Stimulated activated CD4-positive, alpha-beta T cell treated with anti-CD3 and anti-CD28 coated beads, Interleukin-12 subunit alpha, Interleukin-12 subunit beta, amount 100 ng/mL, for 48 hours (primary cell): ENCODE measurements at regions not wholly inside any gene's neighbourhood (a gene's known extent, or its start where the extent isn't known, plus 50 kb on each side); places are given as distances from the start of the nearest gene placed in this dataset.
A peak's percentile ranks its signal among the peaks of the same experiment; 100 is the strongest.
"Not testable (repeated sequence)": the region's sequence is repeated elsewhere in the genome, so short reads cannot be mapped to it uniquely, and the experiment has no call there.

Source experiments
- DNase-seq, 3 donors: peaks; one replicate each; pipeline ENCODE4 v3.0.0-alpha.2; 2020; ENCODE audit warnings: low read depth in 2 of 3, low spot score in 1 of 3

DNA sequence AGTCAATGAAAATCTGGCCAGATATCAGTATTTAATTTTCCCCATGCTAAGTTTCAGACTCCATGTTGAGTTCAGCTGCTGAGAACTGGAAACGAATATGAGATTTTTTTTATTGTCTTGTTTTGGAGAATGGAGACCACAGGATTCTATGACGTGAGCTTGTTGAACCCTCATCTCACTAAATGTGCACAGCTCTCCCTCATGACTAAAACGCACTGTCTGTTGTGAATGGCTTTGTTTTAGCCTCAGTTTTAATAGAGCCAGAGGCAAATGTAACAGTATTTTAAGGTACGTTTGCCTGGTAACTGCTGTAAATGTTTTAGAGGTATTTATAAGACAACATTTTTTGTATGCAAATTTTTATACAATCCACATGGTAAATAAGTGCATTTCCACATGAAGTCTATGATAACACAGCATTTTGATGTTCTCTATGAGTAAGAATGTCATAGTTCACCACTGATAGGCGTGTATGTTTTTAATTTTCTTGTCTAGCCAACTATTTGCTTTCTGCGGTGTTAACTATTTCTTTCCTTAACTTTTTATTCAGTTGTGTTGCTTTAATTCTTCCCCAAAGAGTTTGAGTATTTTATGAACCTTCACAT lies 1159.3 kb upstream of the TENM3 start:
- no peak for DNase-seq

DNA sequence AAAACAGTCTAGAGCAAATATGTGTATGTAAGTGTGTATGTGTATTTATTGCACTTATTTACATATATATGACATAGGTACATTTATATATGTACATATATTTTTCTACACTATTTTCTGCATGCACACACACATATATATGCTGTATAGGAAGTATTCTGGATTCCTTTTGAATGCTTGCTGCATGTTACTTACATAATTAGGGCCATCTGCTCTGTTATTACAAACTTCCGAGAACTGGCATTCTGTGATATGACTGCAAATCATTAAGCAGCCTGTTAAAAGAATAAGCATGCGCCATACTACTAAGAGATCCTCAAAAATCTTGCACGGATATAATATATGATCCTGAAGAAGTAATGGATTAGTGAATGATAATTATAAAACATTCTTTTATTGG lies 1157.6 kb upstream of the TENM3 start:
- DNase-seq: no peak

DNA sequence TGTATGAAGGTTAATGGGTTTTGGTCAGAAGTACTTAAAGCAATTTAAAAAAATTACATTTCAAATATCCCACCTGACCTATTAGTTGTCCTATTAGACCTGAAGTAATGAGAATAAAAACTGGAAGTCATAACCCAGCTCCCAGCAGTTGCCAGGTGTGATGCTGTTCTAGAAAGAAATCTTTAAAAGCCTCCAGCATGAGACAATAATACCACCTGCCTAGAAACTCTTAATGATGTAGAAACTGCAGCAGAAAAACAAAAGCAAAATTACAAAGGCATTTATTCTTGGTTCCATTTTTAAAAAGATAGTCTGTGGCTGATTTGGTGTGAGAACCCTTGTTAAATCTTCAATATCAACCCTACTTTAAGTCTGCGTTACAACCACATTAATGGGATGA lies 1137.7 kb upstream of the TENM3 start:
- no peak for DNase-seq

DNA sequence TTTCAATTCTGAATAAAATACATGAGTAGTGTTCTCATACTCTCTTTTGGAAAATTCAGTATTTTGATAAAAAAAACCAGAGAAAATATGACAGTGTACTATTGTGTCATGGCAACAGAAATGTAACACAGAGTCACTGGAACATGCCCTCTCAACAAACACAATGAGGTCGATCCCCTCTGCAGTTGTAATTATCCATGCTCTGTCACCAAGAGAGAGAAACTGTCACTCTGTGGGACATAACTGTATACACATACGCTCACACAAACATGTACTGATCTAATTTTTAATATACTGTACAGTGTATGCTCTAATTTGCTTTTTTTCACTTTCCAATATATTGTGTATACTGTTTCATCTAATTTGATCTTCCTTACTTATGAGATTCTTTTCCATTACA lies 1136.8 kb upstream of the TENM3 start:
- no peak for DNase-seq

DNA sequence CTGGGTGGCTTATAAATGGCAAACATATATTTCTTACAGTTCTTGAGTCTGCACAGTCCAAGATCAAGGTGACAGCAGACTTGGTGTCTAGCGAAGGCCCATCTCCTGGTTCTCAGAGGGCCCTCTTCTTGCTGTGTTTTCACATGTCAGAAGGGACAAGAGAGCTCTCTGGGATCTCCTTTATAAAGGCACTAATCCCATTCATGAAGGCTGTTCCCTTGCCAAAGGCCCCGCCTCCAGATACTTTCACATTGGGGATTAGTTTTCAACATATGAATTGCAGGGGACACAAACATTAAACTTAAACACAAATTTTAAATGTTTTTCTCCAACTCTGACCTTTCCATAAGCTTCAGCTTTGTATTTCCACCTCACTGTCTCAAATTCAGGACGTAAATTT lies 1135.0 kb upstream of the TENM3 start:
- DNase-seq: no peak

DNA sequence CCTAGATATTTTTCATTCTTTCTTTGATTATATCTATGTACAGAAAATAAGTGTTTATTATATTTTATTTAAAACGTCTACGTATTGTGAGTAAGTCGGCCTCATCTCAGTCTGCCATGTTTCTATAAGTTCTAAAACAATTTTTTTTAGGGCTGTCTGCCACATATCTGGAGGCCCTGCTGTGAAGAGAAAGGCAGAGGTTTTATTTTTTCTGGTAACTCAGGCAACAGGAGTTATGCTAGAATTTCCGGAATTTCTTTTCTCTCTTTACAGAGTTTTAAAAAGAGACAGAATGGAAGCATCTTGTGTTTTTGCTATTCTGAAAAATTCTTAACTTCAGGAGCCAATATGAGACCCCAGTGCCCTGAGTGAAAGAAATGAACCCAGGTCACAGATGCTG lies 1124.0 kb upstream of the TENM3 start:
- DNase-seq: no peak

DNA sequence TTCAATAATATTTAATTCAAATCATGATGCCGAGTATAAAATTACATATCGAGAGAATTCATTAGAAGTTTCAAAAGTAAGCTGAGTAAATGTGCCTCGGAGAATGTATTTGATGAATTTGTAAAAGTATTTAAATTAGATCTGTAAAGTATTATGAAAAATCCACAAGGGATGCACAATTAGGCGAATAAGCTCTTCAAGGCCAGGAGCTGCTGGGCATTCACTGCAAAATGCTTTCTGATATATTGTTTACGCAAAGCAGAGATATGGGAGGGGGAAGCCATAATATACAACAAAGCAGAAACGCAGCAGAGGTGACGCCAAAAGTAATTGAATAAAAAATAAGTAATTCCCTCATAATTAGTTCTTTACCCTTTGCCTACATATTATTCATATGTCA lies 1121.5 kb upstream of the TENM3 start:
- DNase-seq: no peak

DNA sequence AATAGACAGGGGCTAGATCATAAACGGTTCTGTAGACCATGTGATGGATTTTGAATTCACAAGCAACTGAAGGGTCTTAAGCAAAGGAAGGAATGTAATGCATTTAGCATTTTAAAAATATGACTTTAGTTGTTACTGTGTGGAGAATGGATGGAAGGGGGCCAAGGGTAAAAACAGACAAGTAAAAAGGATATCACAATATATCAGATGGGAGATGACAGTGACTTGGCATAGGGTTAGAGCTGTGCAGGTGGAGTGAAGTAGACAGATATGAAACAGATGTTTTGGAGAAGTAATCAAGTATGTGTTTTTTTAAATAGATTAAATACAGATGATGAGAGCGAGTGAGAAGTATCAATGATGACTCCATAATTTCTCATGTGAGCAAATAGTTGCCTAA lies 1116.0 kb upstream of the TENM3 start:
- no peak for DNase-seq

DNA sequence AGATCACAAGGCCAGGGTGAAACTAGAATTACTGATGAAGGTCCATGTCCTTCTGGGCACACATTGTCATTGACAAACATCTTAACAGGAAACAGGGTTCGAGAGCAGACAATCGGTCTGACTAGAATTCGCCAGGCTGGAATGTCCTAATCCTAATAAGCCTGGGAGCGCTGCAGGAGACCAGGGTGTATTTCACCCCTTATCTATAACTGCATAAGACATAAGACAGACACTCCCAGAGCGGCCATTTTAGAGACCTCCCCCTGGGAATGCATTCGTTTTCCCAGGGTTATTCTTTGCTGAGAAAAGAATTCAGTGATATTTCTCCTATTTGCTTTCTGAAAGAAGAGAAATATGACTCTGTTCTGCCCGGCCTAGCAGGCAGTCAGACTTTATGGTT lies 1112.9 kb upstream of the TENM3 start:
- not testable (repeated sequence) for DNase-seq

DNA sequence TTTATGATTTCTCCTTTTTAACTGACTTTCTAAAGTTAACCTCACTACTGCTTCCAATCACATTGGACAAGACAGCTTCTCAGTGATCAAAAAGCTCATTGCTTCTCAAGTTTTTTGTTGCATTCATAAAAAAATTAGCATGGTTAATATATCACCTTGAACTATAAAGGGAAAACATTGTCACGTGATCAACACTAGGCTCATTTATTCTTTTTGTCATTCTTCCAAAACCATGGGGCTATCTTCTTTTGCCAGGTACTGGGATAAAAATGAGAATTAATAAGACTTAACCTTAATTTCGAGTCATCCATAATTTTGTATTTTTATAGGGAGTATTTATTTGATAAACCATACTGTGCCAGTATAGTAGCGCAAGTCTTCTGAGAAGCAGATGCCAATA lies 1105.9 kb upstream of the TENM3 start:
- DNase-seq: no peak

DNA sequence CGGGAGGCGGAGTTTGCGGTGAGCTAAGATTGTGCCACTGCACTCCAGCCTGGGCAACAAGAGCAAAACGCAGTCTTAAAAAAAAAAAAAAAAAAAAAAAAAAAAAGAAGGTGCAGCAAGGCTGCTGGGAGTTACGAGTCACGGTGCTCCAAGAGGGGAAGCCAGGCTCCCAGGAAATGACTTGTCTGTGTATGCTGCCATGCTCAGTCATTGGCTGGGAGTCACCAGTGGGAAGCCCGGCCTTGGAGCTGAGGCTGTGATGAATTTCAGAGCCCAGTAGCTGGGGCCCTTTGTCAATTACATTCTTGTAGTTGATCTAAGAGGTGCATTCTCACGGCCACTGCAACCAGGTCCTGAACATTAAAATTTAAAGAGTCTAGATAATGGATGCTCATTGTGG lies 1105.1 kb upstream of the TENM3 start:
- DNase-seq: no peak

DNA sequence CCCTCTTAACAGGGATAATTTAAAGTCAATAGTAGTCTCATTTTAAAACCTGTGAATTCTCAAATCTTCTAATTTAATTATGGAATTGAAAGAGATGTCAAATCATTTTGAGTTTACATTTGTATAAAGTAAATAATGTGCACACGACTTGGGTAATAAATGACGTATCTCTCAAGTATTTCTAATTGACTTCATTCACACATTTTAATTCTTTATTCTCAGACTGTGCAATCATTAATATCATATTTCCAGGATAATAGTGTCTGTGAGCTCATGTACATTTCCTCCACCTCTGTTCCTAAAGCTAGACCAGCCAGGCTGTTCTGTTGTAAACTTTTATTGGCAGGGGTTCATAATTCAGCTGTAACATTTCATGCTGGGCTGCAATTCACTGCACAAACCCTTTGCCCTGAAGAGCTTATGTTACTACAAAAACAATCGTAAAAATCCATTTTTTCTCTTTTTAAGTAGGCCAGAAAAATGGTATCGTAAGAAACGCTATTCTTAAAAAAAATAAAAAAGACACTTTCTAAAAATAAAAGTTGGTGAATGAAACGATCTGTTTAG lies 1103.1 kb upstream of the TENM3 start:
- DNase-seq: no peak

DNA sequence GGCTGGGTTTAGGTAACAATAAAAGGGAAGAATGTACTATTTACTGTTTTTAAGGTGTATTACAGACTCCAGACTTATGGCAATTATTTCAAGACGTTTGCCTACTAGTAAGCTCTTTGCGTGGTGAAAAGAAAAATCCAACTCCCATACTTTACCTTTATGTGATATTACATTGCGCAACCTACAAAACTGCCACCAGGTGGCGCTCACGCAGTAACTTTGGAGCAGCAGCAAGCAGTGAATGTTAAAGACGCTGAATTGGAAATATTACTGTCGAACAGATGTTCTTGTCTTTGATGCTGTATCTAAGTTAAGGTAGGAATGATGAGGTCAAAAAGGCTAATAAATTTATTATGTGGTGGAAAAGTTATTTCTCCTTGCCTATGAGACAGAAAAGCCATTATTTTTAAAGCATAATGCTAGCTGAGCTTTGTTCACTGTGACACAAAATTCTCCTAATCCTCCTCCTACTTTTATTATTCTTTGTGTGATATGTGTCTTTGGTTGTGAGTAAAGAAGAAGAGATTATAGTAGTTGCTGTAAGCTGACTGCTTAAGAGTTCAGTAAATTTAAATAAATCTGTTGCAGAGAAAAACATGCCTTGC lies 1099.8 kb upstream of the TENM3 start:
- DNase-seq: peak; percentile 33 to 62 (median 37)

DNA sequence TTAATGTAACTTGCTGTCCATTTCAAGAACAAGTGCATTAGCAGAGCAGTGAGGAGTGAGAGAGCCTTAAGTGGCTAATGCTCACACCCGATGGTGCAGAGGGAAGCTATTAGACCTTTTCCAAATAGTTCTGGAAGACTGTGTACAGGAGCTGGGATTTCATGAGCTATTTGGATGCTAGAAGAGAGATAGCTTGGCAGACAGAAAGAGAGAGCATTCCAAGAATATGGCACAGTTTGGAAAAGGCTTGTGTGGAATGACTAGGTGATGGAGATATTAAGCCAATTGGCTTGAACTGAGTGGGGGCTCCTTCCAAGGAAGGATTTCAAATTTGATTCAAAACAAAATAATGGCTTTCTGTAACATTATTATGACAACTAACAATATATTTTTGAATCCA lies 1097.2 kb upstream of the TENM3 start:
- DNase-seq: no peak

DNA sequence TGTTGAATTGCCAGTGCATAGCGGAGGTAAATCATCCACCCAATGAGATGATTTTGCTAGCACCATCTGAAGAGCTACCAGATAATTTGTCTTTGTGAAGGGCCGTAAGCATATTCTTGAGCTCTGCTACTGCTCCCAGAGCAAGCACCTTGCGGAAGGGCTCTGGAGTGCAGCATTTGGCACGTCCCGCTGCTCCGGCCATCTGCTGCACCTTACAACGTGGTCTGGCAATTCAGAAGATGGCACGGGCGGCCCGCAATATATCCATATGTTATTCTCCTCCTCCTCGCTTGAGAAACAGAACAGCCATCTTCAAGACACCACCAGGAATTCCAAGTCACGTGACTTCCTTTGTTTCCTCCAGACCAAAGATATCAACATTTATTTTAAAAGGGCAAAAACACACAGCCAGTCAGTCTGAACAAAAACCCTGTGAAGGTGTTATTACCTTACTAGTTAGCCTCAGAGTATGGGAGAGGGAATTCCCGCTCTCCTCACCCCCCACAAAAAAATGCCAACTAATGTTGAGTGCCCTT lies 1095.7 kb upstream of the TENM3 start:
- no peak for DNase-seq

DNA sequence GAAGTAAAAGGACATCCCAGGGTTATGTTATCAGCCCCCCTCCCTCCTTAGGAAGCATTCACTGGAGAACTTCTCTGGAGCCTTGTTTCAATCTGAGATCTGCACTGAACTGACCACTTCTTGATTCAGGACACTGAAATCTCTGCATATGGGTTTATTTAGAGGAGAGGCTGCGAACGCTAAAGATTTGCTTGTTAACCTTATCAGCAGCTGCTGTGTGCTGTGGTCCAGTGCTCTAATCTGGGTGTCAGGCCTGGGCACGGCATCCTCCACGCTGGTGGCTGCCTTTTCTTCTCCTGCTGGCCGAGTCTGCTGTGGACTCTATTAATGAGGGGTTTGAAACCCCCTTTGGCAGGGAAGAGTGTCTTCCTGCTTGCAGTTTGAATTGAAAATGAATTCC lies 1094.7 kb upstream of the TENM3 start:
- no peak for DNase-seq

DNA sequence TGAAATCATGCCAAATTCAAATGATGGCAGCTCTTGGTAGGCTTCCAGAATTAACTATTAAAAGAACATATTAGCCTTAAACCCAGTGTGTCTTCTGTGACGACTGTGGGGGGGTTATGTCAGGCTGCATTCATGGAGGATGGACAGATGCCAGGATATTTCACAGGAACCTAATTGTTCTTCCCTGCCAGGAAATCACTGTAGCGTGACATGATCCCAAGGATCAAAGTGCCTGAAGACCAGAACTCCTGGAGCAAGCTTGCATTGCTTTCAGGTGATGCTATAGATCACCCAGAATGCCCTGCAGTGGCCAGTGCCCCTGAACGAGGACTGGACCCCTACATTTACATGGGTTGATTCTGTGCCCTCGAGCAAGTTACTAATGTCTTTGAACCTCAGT lies 1093.0 kb upstream of the TENM3 start:
- DNase-seq: no peak

DNA sequence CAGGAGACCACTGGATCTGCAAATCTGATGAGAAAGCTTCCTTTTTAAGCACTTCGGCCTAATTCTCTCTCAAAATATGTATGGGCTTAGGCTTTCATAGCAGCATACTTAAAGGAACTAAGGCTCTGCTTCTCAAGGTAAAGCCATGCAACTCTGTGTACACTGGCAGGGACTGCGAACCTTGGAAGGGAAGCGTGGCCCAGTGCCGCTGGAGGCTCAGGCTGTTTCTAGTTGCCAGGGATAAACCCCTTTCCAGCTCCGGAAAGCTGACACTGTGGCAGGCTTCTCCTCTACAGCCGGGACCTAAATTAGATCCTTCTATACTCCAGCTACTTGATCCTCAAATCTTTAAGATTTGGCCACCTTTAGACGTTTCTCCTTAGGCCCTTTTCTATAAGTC lies 1091.3 kb upstream of the TENM3 start:
- DNase-seq: no peak

DNA sequence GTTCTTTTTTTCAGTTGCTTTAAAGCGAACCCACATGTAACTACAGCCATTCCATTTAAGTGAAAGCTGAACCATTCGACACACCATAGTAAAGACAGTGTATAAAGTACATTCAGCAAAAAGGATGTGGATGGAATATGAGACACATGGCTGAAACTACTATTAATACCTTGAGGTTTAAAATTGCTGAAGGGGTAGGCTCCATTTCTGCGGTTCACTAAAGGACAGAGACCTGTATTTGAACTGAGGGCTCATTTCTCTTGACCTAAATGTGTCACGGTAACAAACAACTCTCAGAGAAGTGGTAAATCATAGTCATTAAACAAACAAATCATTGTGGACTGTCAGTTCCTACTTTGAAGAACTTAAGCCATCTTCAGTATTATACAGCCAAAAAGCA lies 1085.6 kb upstream of the TENM3 start:
- DNase-seq: no peak

DNA sequence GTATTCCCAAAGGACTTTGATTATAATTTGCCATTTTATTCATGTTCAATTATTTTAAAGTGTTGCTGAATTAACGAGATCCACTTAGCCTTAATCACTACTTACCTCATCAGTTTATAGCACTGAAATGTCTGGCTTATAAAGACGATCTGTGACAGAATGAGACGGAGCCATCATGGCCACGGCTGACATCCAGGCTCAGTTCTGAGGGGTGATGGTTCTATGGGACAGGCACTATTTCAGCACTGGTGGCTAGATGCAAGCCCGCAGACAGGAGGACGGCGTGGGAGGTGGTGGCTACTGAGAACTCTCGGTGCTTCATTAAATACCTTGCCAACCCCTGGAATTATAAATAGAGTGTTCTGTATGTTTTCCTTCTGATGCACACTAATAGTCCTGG lies 1084.2 kb upstream of the TENM3 start:
- DNase-seq: no peak

DNA sequence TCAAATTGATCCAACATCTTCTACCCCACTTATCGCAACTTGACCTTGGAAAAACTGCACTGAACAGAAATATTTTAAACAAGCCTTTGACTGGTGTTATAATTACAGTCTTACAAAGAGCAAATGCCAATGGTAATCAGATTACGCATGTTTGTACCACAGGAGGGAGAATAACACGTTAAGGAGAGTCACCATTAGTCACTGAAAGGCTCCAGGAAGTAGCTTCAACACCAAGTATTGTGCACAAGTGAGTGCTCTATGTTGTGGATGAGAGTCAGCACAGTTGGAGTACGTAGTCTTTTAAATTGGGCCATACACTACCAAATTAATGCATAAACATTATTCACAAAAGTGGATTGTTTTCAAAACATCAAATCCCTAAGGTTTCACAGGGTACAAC lies 1081.5 kb upstream of the TENM3 start:
- DNase-seq: no peak

DNA sequence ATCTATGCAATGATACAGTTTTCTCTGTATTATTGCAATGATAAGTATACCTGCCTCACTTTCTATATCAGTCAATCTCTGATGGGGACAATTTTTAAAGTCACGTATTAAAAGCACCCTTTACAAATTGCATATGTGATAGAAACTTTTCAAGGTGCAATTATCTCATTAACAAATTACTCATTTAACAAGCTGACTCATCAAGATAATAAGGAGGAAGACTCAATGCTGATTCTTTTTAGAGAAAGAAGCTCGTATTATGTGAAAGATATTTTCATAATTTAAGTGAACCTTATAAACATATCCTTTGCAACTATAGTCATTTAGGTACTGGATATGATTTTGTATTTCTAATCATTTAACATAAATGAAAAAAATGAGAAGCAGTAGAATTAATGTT lies 1080.9 kb upstream of the TENM3 start:
- DNase-seq: no peak

DNA sequence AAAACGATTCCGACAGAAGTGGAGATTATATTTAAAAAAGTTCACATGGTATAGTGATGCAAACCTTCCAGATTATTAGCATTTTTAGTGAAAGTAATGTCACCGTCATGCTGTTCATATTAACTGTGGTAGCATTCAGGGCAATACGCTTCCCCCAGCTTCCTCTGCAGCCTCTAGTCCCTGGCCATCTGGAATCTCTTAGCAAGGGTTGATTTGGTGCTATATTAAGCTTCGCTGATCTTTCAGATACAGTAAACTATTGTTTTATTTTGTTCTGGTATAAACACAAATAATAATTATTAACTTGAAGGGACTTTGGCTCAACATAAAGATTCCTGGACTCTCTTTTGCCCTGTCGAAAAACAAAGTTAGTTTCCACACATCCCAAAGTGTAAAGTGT lies 1080.5 kb upstream of the TENM3 start:
- DNase-seq: no peak
